Kidney (tissue), 13 donors: ENCODE measurements at regions not wholly inside any gene's neighbourhood (a gene's known extent, or its start where the extent isn't known, plus 50 kb on each side); places are given as distances from the start of the nearest gene placed in this dataset.
A peak's percentile ranks its signal among the peaks of the same experiment; 100 is the strongest.

ENCODE experiments used
- DNase-seq, 5 donors: peaks; one replicate each; pipeline ENCODE4 v3.0.0-alpha.2; 2013 to 2020
- FAIRE-seq: peaks from 2 replicates; lab custom pipeline; 2012; peaks lifted over from hg19 to GRCh38; lab: Jason Lieb, UNC
- H3K27ac ChIP-seq, 2 donors: one replicate each; pipeline ENCODE4 v1.7.0; 2013; ENCODE audit warnings: low read depth in 2 of 2, low read length in 2 of 2, inconsistent platforms in 1 of 2
- H3K27me3 ChIP-seq: one replicate; pipeline ENCODE4 v1.7.1; 2013; ENCODE audit warnings: low read length, inconsistent platforms; ENCODE audit not compliant: control insufficient read depth, insufficient read depth
- H3K36me3 ChIP-seq, 3 donors: one replicate each; pipeline versions ENCODE4 v1.7.0 to v1.7.1; 2013; ENCODE audit warnings: low read length in 3 of 3, control low read depth in 1 of 3, inconsistent platforms in 1 of 3; ENCODE audit not compliant: insufficient read depth in 3 of 3, control insufficient read depth in 2 of 3
- H3K4me1 ChIP-seq, 3 donors: one replicate each; pipeline versions ENCODE4 v1.7.0 to v1.7.1; 2013; ENCODE audit warnings: low read length in 3 of 3, inconsistent platforms in 1 of 3, low read depth in 1 of 3; ENCODE audit not compliant: control insufficient read depth in 2 of 3, insufficient read depth in 2 of 3
- H3K4me3 ChIP-seq, 3 donors: one replicate each; pipeline versions ENCODE4 v1.7.0 to v1.8.1; 2013; ENCODE audit warnings: low read length in 3 of 3, control low read depth in 1 of 3, inconsistent platforms in 1 of 3
- H3K9ac ChIP-seq, 3 donors: one replicate each; pipeline versions ENCODE4 v1.7.0 to v1.7.1; 2013; ENCODE audit warnings: low read length in 3 of 3, control low read depth in 1 of 3, inconsistent platforms in 1 of 3
- H3K9me3 ChIP-seq, 3 donors: one replicate each; pipeline versions ENCODE4 v1.7.0 to v1.7.1; 2013; ENCODE audit warnings: low read length in 3 of 3, control low read depth in 1 of 3, inconsistent platforms in 1 of 3; ENCODE audit not compliant: control insufficient read depth in 2 of 3, insufficient read depth in 1 of 3
- CTCF ChIP-seq: IDR thresholded peaks from 3 replicates; pipeline ENCODE4 v1.5.1; 2012; ENCODE audit warnings: mild to moderate bottlenecking, moderate library complexity, borderline replicate concordance; ENCODE audit not compliant: insufficient read depth; ENCODE audit errors: extremely low read depth
- intact Hi-C: fragments of 100-400 bp; cut with DNase I; formaldehyde crosslinking; loops from one replicate; pipeline ENCODE4 v1.11.1; 2022
- donor health status: control.
- donor health status: control.
- donor health status: control.
- donor health status: control.
- donor health status: control.
- donor health status: DM: yes; HTN: yes; CAD: no.
- donor health status: Normal renal cell carcinoma (clear cell type).

GRCh38 chr6:105810105-105810921 is 275.8 kb upstream of the PRDM1 start:
- H3K9ac ChIP-seq = no peak overlapping the region
- H3K27me3 ChIP-seq = no peaks in the 10 kb centered on the region
- intact Hi-C loops = no loop called here
- no peaks in the 10 kb centered on the region for H3K9me3 ChIP-seq
- H3K36me3 ChIP-seq = no peaks in the 10 kb centered on the region
- TF ChIP-seq CTCF = no peak
- no peak overlapping the region for H3K27ac ChIP-seq
- DNase-seq = peak in 1 of 5 donors; percentile 18
- H3K4me3 ChIP-seq = no peak overlapping the region
- H3K4me1 ChIP-seq = peaks cover 0 to 4% (median 0%) of the 10 kb centered on the region in 3 donors
- FAIRE-seq = no peak

- FAIRE-seq (no peak), DNase-seq (no peak)
- H3K4me1 ChIP-seq = peaks cover 0 to 4% (median 0%) of the 10 kb centered on the region in 3 donors
- H3K27ac ChIP-seq = no peak overlapping the region
- no peak overlapping the region for H3K4me3 ChIP-seq
- no peaks in the 10 kb centered on the region for H3K36me3 ChIP-seq
- TF ChIP-seq CTCF = no peak
- H3K27me3 ChIP-seq = no peaks in the 10 kb centered on the region
- no peak overlapping the region for H3K9ac ChIP-seq
- intact Hi-C loops = no loop called here
- H3K9me3 ChIP-seq = no peaks in the 10 kb centered on the region
Measured at GRCh38 chr6:105808571-105808970, 277.6 kb upstream of the PRDM1 start.

GRCh38 chr6:105807905-105808304 is 278.2 kb upstream of the PRDM1 start:
- Histone ChIP-seq H3K27ac (no peak overlapping the region), H3K36me3 (no peaks in the 10 kb centered on the region), H3K27me3 (no peaks in the 10 kb centered on the region), H3K4me3 (no peak overlapping the region), H3K9ac (no peak overlapping the region), H3K9me3 (no peaks in the 10 kb centered on the region), H3K4me1 (peaks cover 0 to 4% (median 0%) of the 10 kb centered on the region in 3 donors)
- TF ChIP-seq CTCF = no peak
- FAIRE-seq (no peak), DNase-seq (no peak)
- intact Hi-C loops = no loop called here

- no peaks in the 10 kb centered on the region for H3K36me3 ChIP-seq
- no peak overlapping the region for H3K27ac ChIP-seq
- peaks cover 0 to 4% (median 0%) of the 10 kb centered on the region in 3 donors for H3K4me1 ChIP-seq
- no peak for TF ChIP-seq CTCF
- H3K9me3 ChIP-seq = no peaks in the 10 kb centered on the region
- H3K4me3 ChIP-seq = no peak overlapping the region
- FAIRE-seq (no peak), DNase-seq (no peak)
- intact Hi-C loops = no loop called here
- no peak overlapping the region for H3K9ac ChIP-seq
- H3K27me3 ChIP-seq = no peaks in the 10 kb centered on the region
Measured at GRCh38 chr6:105806486-105806920, 279.6 kb upstream of the PRDM1 start.
